H9 (cell line): ENCODE measurements at regions not wholly inside any gene's neighbourhood (a gene's known extent, or its start where the extent isn't known, plus 50 kb on each side); places are given as distances from the start of the nearest gene placed in this dataset.

Experiments
- DNase-seq: peaks from one replicate; pipeline ENCODE4 v3.0.0-alpha.2; 2017
- H2AFZ ChIP-seq: one replicate; pipeline ENCODE4 v1.6.1; 2013; ENCODE audit warnings: mild to moderate bottlenecking, low read length, control low read depth, moderate library complexity
- H2AK5ac ChIP-seq: 2 replicates; pipeline ENCODE4 v1.6.1; 2013; ENCODE audit warnings: low read length, control low read depth, mixed read lengths; ENCODE audit not compliant: insufficient read length
- H2BK120ac ChIP-seq: one replicate; pipeline ENCODE4 v1.6.1; 2013; ENCODE audit warnings: low read depth, mild to moderate bottlenecking, low read length, control low read depth, inconsistent platforms; ENCODE audit not compliant: poor library complexity, severe bottlenecking
- H2BK12ac ChIP-seq: 2 replicates; pipeline ENCODE4 v1.6.1; 2013; ENCODE audit warnings: low read length, control low read depth, mixed read lengths, low read depth; ENCODE audit not compliant: insufficient read length
- H2BK15ac ChIP-seq: 2 replicates; pipeline ENCODE4 v1.6.1; 2013; ENCODE audit warnings: low read depth, low read length, control low read depth
- H2BK20ac ChIP-seq: one replicate; pipeline ENCODE4 v1.6.1; 2013; ENCODE audit warnings: low read depth, mild to moderate bottlenecking, low read length, control low read depth, inconsistent platforms; ENCODE audit not compliant: poor library complexity, severe bottlenecking
- H2BK5ac ChIP-seq: 2 replicates; pipeline ENCODE4 v1.6.1; 2013; ENCODE audit warnings: low read length, control low read depth, mixed read lengths; ENCODE audit not compliant: insufficient read length
- H3K14ac ChIP-seq: 2 replicates; pipeline ENCODE4 v1.6.1; 2013; ENCODE audit warnings: low read length, control low read depth; ENCODE audit not compliant: insufficient read depth
- H3K18ac ChIP-seq: 2 replicates; pipeline ENCODE4 v1.6.1; 2013; ENCODE audit warnings: low read depth, mild to moderate bottlenecking, mixed read lengths, low read length, control low read depth; ENCODE audit not compliant: insufficient read length
- H3K23ac ChIP-seq: 2 replicates; pipeline ENCODE4 v1.6.1; 2013; ENCODE audit warnings: low read length, control low read depth, mixed read lengths, low read depth; ENCODE audit not compliant: insufficient read length
- H3K23me2 ChIP-seq: 2 replicates; pipeline ENCODE4 v1.6.1; 2013; ENCODE audit warnings: low read depth, mild to moderate bottlenecking, mixed read lengths, low read length, control low read depth; ENCODE audit not compliant: insufficient read length, poor library complexity, severe bottlenecking
- H3K27ac ChIP-seq: 2 replicates; pipeline ENCODE4 v1.5.1; 2013; ENCODE audit warnings: low read length, control low read depth, mixed read lengths, low read depth; ENCODE audit not compliant: insufficient read length
- H3K27me3 ChIP-seq: 2 replicates; pipeline ENCODE4 v1.6.1; 2013; ENCODE audit warnings: low read length, control low read depth, inconsistent platforms; ENCODE audit not compliant: insufficient read depth
- H3K4ac ChIP-seq: 2 replicates; pipeline ENCODE4 v1.6.1; 2013; ENCODE audit warnings: low read depth, mild to moderate bottlenecking, control low read depth, inconsistent platforms, low read length, moderate library complexity
- H3K4me1 ChIP-seq: 2 replicates; pipeline ENCODE4 v1.6.1; 2013; ENCODE audit warnings: low read length, control low read depth, inconsistent platforms; ENCODE audit not compliant: insufficient read depth
- H3K4me2 ChIP-seq: 2 replicates; pipeline ENCODE4 v1.6.1; 2013; ENCODE audit warnings: low read length, control low read depth, mixed read lengths; ENCODE audit not compliant: insufficient read length, insufficient read depth
- H3K56ac ChIP-seq: 2 replicates; pipeline ENCODE4 v1.6.1; 2013; ENCODE audit warnings: low read depth, mild to moderate bottlenecking, mixed read lengths, low read length, control low read depth; ENCODE audit not compliant: insufficient read length
- H3K79me1 ChIP-seq: 2 replicates; pipeline ENCODE4 v1.6.1; 2013; ENCODE audit warnings: low read depth, mild to moderate bottlenecking, moderate library complexity, low read length, control low read depth, inconsistent platforms; ENCODE audit not compliant: insufficient read depth, poor library complexity, severe bottlenecking
- H3K79me2 ChIP-seq: 2 replicates; pipeline ENCODE4 v1.6.1; 2013; ENCODE audit warnings: low read length, control low read depth, inconsistent platforms; ENCODE audit not compliant: insufficient read depth
- H3K9ac ChIP-seq: 2 replicates; pipeline ENCODE4 v1.6.1; 2013; ENCODE audit warnings: low read length, control low read depth, mixed read lengths; ENCODE audit not compliant: insufficient read length; ENCODE audit errors: extremely low read depth
- H3K9me3 ChIP-seq: one replicate; pipeline ENCODE4 v1.6.1; 2013; ENCODE audit warnings: low read depth, low read length, inconsistent platforms; ENCODE audit not compliant: control insufficient read depth
- H3T11ph ChIP-seq: one replicate; pipeline ENCODE4 v1.6.1; 2013; ENCODE audit warnings: mild to moderate bottlenecking, low read length, control low read depth, inconsistent platforms
- H4K20me1 ChIP-seq: one replicate; pipeline ENCODE4 v1.6.1; 2013; ENCODE audit not compliant: control insufficient read depth, insufficient read length, insufficient read depth
- H4K5ac ChIP-seq: 2 replicates; pipeline ENCODE4 v1.6.1; 2013; ENCODE audit warnings: low read depth, mild to moderate bottlenecking, mixed read lengths, low read length, control low read depth; ENCODE audit not compliant: insufficient read length
- H4K8ac ChIP-seq: replicated peaks from 2 replicates; pipeline ENCODE4 v1.6.1; 2013; ENCODE audit warnings: low read length, control low read depth, mixed read lengths, low read depth; ENCODE audit not compliant: insufficient read length
- H4K91ac ChIP-seq: 2 replicates; pipeline ENCODE4 v1.6.1; 2013; ENCODE audit warnings: low read depth, mild to moderate bottlenecking, moderate library complexity, mixed read lengths, low read length, control low read depth; ENCODE audit not compliant: insufficient read length
- H3K27ac Mint-ChIP-seq, 3 experiments: 2 replicates in 2 of 3; 3 replicates in 1 of 3; pipeline ENCODE4 v1.8.0; 2020 to 2021; ENCODE audit warnings: mixed read lengths in 3 of 3, mild to moderate bottlenecking in 1 of 3, moderate library complexity in 1 of 3
- H3K27me3 Mint-ChIP-seq: 2 replicates; pipeline ENCODE4 v1.8.0; 2021; ENCODE audit warnings: low read depth, mild to moderate bottlenecking, moderate library complexity, mixed read lengths
- H3K36me3 Mint-ChIP-seq, 3 experiments: 2 replicates in 2 of 3; 3 replicates in 1 of 3; pipeline ENCODE4 v1.8.0; 2020 to 2021; ENCODE audit warnings: low read depth in 3 of 3, mixed read lengths in 3 of 3; ENCODE audit not compliant: insufficient read depth in 1 of 3
- H3K4me1 Mint-ChIP-seq, 2 experiments: 2 replicates each; pipeline ENCODE4 v1.8.0; 2020; ENCODE audit warnings: mixed read lengths in 2 of 2
- H3K4me3 Mint-ChIP-seq, 2 experiments: 2 replicates in 1 of 2; 3 replicates in 1 of 2; pipeline ENCODE4 v1.8.0; 2020 to 2021; ENCODE audit warnings: mild to moderate bottlenecking in 2 of 2, mixed read lengths in 2 of 2, moderate library complexity in 1 of 2
- H3K9me3 Mint-ChIP-seq, 2 experiments: 2 replicates in 1 of 2; 3 replicates in 1 of 2; pipeline ENCODE4 v1.8.0; 2020; ENCODE audit warnings: mild to moderate bottlenecking in 2 of 2, mixed read lengths in 2 of 2, moderate library complexity in 1 of 2
- WGBS: extraction: QIAGEN DNeasy Blood & Tissue Kit; methylation state at CpG from one replicate; pipeline ENCODE4 v1.1.7; 2013; ENCODE audit warnings: missing lambda C conversion rate, low lambda C conversion rate, mixed read lengths; ENCODE audit not compliant: insufficient read length; ENCODE audit errors: extremely low coverage; 5-methylcytosine and 5-hydroxymethylcytosine counted together
- TF ChIP-seq, protein P1 (sequence below): fragments of 200-600 bp; sonication (generic); conservative IDR thresholded peaks from 3 replicates; pipeline ENCODE4 v1.8.0; 2021; ENCODE audit warnings: antibody characterized with exemption, mild to moderate bottlenecking

DNA sequence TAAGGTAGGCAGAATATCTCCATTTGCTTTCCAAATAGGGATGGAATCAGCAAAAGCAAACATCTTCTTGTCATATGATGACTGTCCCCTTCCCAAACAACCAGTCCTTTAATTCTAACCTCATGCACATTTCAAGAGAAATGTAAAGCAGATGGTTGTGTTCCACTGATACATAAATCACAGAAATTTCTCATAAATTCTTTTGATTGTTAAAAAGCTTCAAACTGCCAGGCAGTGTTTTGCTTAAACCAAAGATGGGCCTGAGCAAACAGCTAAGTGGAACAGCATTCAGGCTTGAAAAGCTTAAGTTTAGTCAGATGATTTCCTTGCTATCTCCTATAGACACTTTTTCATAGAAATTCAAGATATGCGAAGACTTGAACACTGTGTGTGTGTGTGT, 74.3 kb upstream of the SOX2 start:
- Mint-ChIP-seq H3K27me3 (no peaks in the 10 kb centered on the region), H3K4me1 (peaks cover 10 to 11% of the 10 kb centered on the region in 2 experiments), H3K9me3 (no peaks in the 10 kb centered on the region), H3K4me3 (no peak overlapping the region), H3K27ac (no peak overlapping the region), H3K36me3 (no peaks in the 10 kb centered on the region)
- H3K4me2 ChIP-seq: no peak overlapping the region
- no CpG with 5 or more reads among the region's 1 CpG for WGBS
- no peak overlapping the region for H3K4ac ChIP-seq
- no peak overlapping the region for H2BK5ac ChIP-seq
- no peak overlapping the region for H4K5ac ChIP-seq
- TF ChIP-seq, protein P1, sequence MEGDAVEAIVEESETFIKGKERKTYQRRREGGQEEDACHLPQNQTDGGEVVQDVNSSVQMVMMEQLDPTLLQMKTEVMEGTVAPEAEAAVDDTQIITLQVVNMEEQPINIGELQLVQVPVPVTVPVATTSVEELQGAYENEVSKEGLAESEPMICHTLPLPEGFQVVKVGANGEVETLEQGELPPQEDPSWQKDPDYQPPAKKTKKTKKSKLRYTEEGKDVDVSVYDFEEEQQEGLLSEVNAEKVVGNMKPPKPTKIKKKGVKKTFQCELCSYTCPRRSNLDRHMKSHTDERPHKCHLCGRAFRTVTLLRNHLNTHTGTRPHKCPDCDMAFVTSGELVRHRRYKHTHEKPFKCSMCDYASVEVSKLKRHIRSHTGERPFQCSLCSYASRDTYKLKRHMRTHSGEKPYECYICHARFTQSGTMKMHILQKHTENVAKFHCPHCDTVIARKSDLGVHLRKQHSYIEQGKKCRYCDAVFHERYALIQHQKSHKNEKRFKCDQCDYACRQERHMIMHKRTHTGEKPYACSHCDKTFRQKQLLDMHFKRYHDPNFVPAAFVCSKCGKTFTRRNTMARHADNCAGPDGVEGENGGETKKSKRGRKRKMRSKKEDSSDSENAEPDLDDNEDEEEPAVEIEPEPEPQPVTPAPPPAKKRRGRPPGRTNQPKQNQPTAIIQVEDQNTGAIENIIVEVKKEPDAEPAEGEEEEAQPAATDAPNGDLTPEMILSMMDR: no peak
- no peak overlapping the region for H3T11ph ChIP-seq
- no peak overlapping the region for H2BK12ac ChIP-seq
- no peak overlapping the region for H3K9ac ChIP-seq
- H3K79me2 ChIP-seq: no peaks in the 10 kb centered on the region
- no peak overlapping the region for H2BK20ac ChIP-seq
- H3K23ac ChIP-seq: no peak overlapping the region
- no peaks in the 10 kb centered on the region for H3K4me1 ChIP-seq
- H2AFZ ChIP-seq: no peak overlapping the region
- no peaks in the 10 kb centered on the region for H3K27me3 ChIP-seq
- no peak overlapping the region for H4K8ac ChIP-seq
- no peak overlapping the region for H3K56ac ChIP-seq
- H3K18ac ChIP-seq: no peak overlapping the region
- no peak overlapping the region for H2BK15ac ChIP-seq
- no peaks in the 10 kb centered on the region for H3K23me2 ChIP-seq
- no peak for DNase-seq
- H4K20me1 ChIP-seq: no peaks in the 10 kb centered on the region
- no peaks in the 10 kb centered on the region for H3K79me1 ChIP-seq
- H2AK5ac ChIP-seq: no peak overlapping the region
- H2BK120ac ChIP-seq: no peak overlapping the region
- H4K91ac ChIP-seq: no peak overlapping the region
- no peaks in the 10 kb centered on the region for H3K9me3 ChIP-seq
- no peak overlapping the region for H3K27ac ChIP-seq
- H3K14ac ChIP-seq: no peak overlapping the region
